ENCODE measurements at regions not wholly inside any gene's neighbourhood (a gene's known extent, or its start where the extent isn't known, plus 50 kb on each side); places are given as distances from the start of the nearest gene placed in this dataset.

DNA sequence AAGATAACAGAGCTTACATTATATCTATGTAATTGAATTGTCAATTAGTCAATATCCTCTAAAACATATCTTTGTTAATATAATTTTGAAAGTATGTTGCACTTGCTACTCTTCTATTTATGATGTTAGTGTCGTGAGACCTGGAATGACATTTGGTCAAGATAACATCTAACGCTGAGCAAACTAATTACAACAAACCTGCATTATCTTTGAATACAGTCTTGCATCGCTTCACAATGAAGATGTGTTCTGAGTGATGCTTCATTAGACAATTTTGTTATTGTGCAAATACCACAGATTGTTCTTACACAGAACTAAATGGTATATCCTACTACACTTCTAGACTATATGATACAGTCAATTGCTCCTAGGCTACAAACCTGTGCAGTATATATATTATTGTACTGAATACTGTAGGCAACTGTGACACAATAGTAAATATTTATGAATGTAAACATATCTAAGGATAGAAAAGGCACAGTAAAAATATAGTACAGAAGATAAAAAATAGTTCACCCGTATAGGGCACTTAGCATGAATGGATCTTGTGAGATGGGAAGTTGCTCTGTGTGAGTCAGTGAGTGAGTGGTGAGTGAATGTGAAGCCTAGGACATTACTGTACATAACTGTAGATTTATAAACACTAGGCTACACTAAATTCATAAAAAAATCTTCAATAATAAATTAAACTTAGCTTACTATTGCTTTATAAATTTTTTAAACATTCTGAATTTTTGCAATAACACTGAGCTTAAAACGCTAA lies 1773.8 kb downstream of the PCDH9 start:
- Histone ChIP-seq H2BK5ac (ENCODE audit: low read depth, low read length, poor library complexity) (no peak overlapping the region), H2AK5ac (ENCODE audit: low read length) (no peak overlapping the region), H3K79me2 (ENCODE audit: control insufficient read depth, insufficient read depth, low read length, poor library complexity) (no peaks in the 10 kb centered on the region), H3K27me3 (ENCODE audit: insufficient read depth, low read length) (no peaks in the 10 kb centered on the region), H3K36me3 (ENCODE audit: control insufficient read depth in 1 of 2, insufficient read depth in 2 of 2, low read length in 2 of 2) (peaks cover 0 to 1% of the 10 kb centered on the region in 2 experiments), H3K4ac (ENCODE audit: low read depth, low read length) (no peak overlapping the region), H3K27ac (ENCODE audit: low read depth, low read length) (no peak overlapping the region), H4K91ac (ENCODE audit: low read depth, low read length) (no peak overlapping the region), H4K12ac (ENCODE audit: low read depth, low read length) (no peak overlapping the region), H3K4me1 (ENCODE audit: control insufficient read depth in 1 of 2, insufficient read depth in 2 of 2, low read length in 2 of 2) (no peaks in the 10 kb centered on the region), H3K9me3 (ENCODE audit: insufficient read depth, low read depth, low read length) (no peaks in the 10 kb centered on the region), H2AFZ (ENCODE audit: insufficient read depth, low read length, poor library complexity) (no peak overlapping the region), H3K4me2 (ENCODE audit: low read length) (no peak overlapping the region), H3K9ac (ENCODE audit: low read length) (no peak overlapping the region), H3K79me1 (ENCODE audit: low read length) (peaks cover 2% of the 10 kb centered on the region), H3K14ac (ENCODE audit: low read length) (no peak overlapping the region), H2BK12ac (ENCODE audit: low read length) (no peak overlapping the region), H3K18ac (ENCODE audit: low read length) (no peak overlapping the region), H4K8ac (ENCODE audit: low read depth, low read length) (no peak overlapping the region), H2BK120ac (ENCODE audit: insufficient read depth, low read length, poor library complexity) (no peak overlapping the region), H3K23ac (ENCODE audit: low read length) (no peak overlapping the region), H3K4me3 (ENCODE audit: low read depth, low read length) (no peak overlapping the region)
- DNase-seq = no peak
- WGBS (ENCODE audit: extremely low coverage, insufficient coverage, insufficient read length) = no CpG with 5 or more reads among the region's 5 CpGs

DNA sequence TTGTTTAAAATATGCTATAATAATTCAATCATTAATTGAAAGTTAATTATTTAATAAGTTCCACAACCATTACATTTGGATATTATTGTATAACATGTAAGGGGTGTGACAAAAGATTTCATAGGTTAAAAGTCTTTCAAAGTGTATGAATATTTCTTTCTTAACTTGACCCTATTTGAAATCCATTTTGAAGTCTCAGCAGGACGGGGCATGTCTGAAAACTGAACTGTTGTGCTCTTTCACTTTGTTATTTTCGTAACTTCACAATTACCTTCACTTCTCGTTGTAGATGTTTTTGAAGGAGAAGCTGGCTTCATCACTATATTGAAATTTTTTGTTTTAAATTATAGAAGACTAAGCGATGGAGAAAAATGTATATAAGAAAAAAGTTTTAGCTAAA lies 1775.7 kb downstream of the PCDH9 start:
- H4K91ac ChIP-seq (ENCODE audit: low read depth, low read length) = no peak overlapping the region
- no peak overlapping the region for H3K23ac ChIP-seq (ENCODE audit: low read length)
- no peak overlapping the region for H2BK120ac ChIP-seq (ENCODE audit: insufficient read depth, low read length, poor library complexity)
- no peak overlapping the region for H2BK12ac ChIP-seq (ENCODE audit: low read length)
- H3K79me2 ChIP-seq (ENCODE audit: control insufficient read depth, insufficient read depth, low read length, poor library complexity) = no peaks in the 10 kb centered on the region
- H3K18ac ChIP-seq (ENCODE audit: low read length) = no peak overlapping the region
- H3K27me3 ChIP-seq (ENCODE audit: insufficient read depth, low read length) = no peaks in the 10 kb centered on the region
- no peak overlapping the region for H3K4me3 ChIP-seq (ENCODE audit: low read depth, low read length)
- no peak overlapping the region for H3K14ac ChIP-seq (ENCODE audit: low read length)
- no peak overlapping the region for H3K4me2 ChIP-seq (ENCODE audit: low read length)
- no peak overlapping the region for H4K12ac ChIP-seq (ENCODE audit: low read depth, low read length)
- no peak overlapping the region for H4K8ac ChIP-seq (ENCODE audit: low read depth, low read length)
- no peak overlapping the region for H2AFZ ChIP-seq (ENCODE audit: insufficient read depth, low read length, poor library complexity)
- no peak overlapping the region for H2BK5ac ChIP-seq (ENCODE audit: low read depth, low read length, poor library complexity)
- H3K4ac ChIP-seq (ENCODE audit: low read depth, low read length) = no peak overlapping the region
- no peaks in the 10 kb centered on the region for H3K9me3 ChIP-seq (ENCODE audit: insufficient read depth, low read depth, low read length)
- WGBS (ENCODE audit: extremely low coverage, insufficient coverage, insufficient read length) = no CpG with 5 or more reads among the region's 4 CpGs
- peaks cover 0 to 1% of the 10 kb centered on the region in 2 experiments for H3K36me3 ChIP-seq (ENCODE audit: control insufficient read depth in 1 of 2, insufficient read depth in 2 of 2, low read length in 2 of 2)
- no peak overlapping the region for H2AK5ac ChIP-seq (ENCODE audit: low read length)
- H3K9ac ChIP-seq (ENCODE audit: low read length) = no peak overlapping the region
- peaks cover 2% of the 10 kb centered on the region for H3K79me1 ChIP-seq (ENCODE audit: low read length)
- no peak for DNase-seq
- H3K4me1 ChIP-seq (ENCODE audit: control insufficient read depth in 1 of 2, insufficient read depth in 2 of 2, low read length in 2 of 2) = no peaks in the 10 kb centered on the region
- H3K27ac ChIP-seq (ENCODE audit: low read depth, low read length) = no peak overlapping the region

DNA sequence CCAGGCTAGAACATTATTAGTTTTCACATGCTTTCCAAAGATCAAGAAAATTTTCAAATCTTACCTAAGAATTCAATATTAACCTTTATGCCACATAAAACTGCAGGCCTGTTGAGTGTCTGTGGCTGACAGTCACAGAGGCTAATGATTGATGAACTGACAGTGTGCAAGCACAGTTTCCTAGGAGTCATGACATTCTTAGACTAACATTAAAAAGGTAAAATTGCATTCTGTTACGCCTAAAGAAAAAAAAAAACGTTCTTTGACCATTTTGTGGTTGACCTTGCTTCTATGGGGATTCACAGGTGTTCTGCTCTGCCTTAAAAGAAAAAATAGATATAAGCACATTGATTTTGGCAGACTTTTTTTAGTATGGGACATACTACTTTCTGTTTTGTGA lies 1776.2 kb downstream of the PCDH9 start:
- Histone ChIP-seq H3K9ac (ENCODE audit: low read length) (no peak overlapping the region), H3K14ac (ENCODE audit: low read length) (no peak overlapping the region), H3K79me2 (ENCODE audit: control insufficient read depth, insufficient read depth, low read length, poor library complexity) (no peaks in the 10 kb centered on the region), H3K4me2 (ENCODE audit: low read length) (no peak overlapping the region), H3K23ac (ENCODE audit: low read length) (no peak overlapping the region), H3K18ac (ENCODE audit: low read length) (no peak overlapping the region), H4K8ac (ENCODE audit: low read depth, low read length) (no peak overlapping the region), H4K12ac (ENCODE audit: low read depth, low read length) (no peak overlapping the region), H3K4me3 (ENCODE audit: low read depth, low read length) (no peak overlapping the region), H2AK5ac (ENCODE audit: low read length) (no peak overlapping the region), H3K27me3 (ENCODE audit: insufficient read depth, low read length) (no peaks in the 10 kb centered on the region), H2AFZ (ENCODE audit: insufficient read depth, low read length, poor library complexity) (no peak overlapping the region), H3K27ac (ENCODE audit: low read depth, low read length) (no peak overlapping the region), H3K9me3 (ENCODE audit: insufficient read depth, low read depth, low read length) (no peaks in the 10 kb centered on the region), H2BK120ac (ENCODE audit: insufficient read depth, low read length, poor library complexity) (no peak overlapping the region), H3K4ac (ENCODE audit: low read depth, low read length) (no peak overlapping the region), H2BK12ac (ENCODE audit: low read length) (no peak overlapping the region), H4K91ac (ENCODE audit: low read depth, low read length) (no peak overlapping the region), H3K36me3 (ENCODE audit: control insufficient read depth in 1 of 2, insufficient read depth in 2 of 2, low read length in 2 of 2) (peaks cover 0 to 1% of the 10 kb centered on the region in 2 experiments), H3K79me1 (ENCODE audit: low read length) (peaks cover 2% of the 10 kb centered on the region), H2BK5ac (ENCODE audit: low read depth, low read length, poor library complexity) (no peak overlapping the region), H3K4me1 (ENCODE audit: control insufficient read depth in 1 of 2, insufficient read depth in 2 of 2, low read length in 2 of 2) (no peaks in the 10 kb centered on the region)
- no CpG with 5 or more reads among the region's 2 CpGs for WGBS (ENCODE audit: extremely low coverage, insufficient coverage, insufficient read length)
- no peak for DNase-seq

DNA sequence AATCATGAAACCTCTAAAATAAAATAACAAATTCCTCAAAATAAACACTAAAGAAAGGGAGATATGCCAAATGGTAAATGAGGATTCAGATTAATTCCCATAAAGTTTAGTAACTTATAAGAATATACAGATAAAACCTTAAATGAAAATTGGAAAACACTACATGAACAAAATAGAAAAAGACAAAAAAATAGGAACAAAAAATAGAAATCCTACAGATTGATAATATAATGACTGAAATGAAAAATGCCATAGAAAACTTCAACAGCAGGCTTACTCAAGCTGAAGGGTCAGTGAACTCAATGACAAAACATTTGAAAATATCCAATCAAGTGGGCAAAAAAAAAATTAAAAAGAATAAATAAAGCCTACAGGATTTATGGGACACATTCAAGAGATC lies 1784.8 kb downstream of the PCDH9 start:
- Histone ChIP-seq H3K79me2 (ENCODE audit: control insufficient read depth, insufficient read depth, low read length, poor library complexity) (no peaks in the 10 kb centered on the region), H3K4me3 (ENCODE audit: low read depth, low read length) (no peak overlapping the region), H3K9me3 (ENCODE audit: insufficient read depth, low read depth, low read length) (no peaks in the 10 kb centered on the region), H2AFZ (ENCODE audit: insufficient read depth, low read length, poor library complexity) (no peak overlapping the region), H3K36me3 (ENCODE audit: control insufficient read depth in 1 of 2, insufficient read depth in 2 of 2, low read length in 2 of 2) (no peaks in the 10 kb centered on the region), H3K14ac (ENCODE audit: low read length) (no peak overlapping the region), H3K23ac (ENCODE audit: low read length) (no peak overlapping the region), H4K91ac (ENCODE audit: low read depth, low read length) (no peak overlapping the region), H2AK5ac (ENCODE audit: low read length) (no peak overlapping the region), H2BK5ac (ENCODE audit: low read depth, low read length, poor library complexity) (no peak overlapping the region), H3K4me1 (ENCODE audit: control insufficient read depth in 1 of 2, insufficient read depth in 2 of 2, low read length in 2 of 2) (no peaks in the 10 kb centered on the region), H2BK120ac (ENCODE audit: insufficient read depth, low read length, poor library complexity) (no peak overlapping the region), H3K9ac (ENCODE audit: low read length) (no peak overlapping the region), H4K12ac (ENCODE audit: low read depth, low read length) (no peak overlapping the region), H3K27ac (ENCODE audit: low read depth, low read length) (no peak overlapping the region), H2BK12ac (ENCODE audit: low read length) (no peak overlapping the region), H3K79me1 (ENCODE audit: low read length) (no peaks in the 10 kb centered on the region), H3K18ac (ENCODE audit: low read length) (no peak overlapping the region), H4K8ac (ENCODE audit: low read depth, low read length) (no peak overlapping the region), H3K27me3 (ENCODE audit: insufficient read depth, low read length) (no peaks in the 10 kb centered on the region), H3K4ac (ENCODE audit: low read depth, low read length) (no peak overlapping the region), H3K4me2 (ENCODE audit: low read length) (no peak overlapping the region)
- DNase-seq = no peak
